ENCODE measurements at regions not wholly inside any gene's neighbourhood (a gene's known extent, or its start where the extent isn't known, plus 50 kb on each side); places are given as distances from the start of the nearest gene placed in this dataset.
"Not testable (repeated sequence)": the region's sequence is repeated elsewhere in the genome, so short reads cannot be mapped to it uniquely, and the experiment has no call there.

- no peak for DNase-seq
These were observed 229.8 kb upstream of the TEX13C start for GRCh38 chrX:125089761-125090445.

GRCh38 chrX:125093852-125094251 is 225.8 kb upstream of the TEX13C start:
- DNase-seq, result no peak

- no peak for DNase-seq
These were observed 224.8 kb upstream of the TEX13C start for GRCh38 chrX:125094901-125095300.

- DNase-seq, result no peak
These were observed 223.2 kb upstream of the TEX13C start for GRCh38 chrX:125096469-125096868.

GRCh38 chrX:125096870-125097269 is 222.8 kb upstream of the TEX13C start:
- no peak for DNase-seq

GRCh38 chrX:125101971-125102755 is 217.5 kb upstream of the TEX13C start:
- no peak for DNase-seq

GRCh38 chrX:125103693-125104092 is 216.0 kb upstream of the TEX13C start:
- DNase-seq, result no peak

GRCh38 chrX:125108921-125109320 is 210.8 kb upstream of the TEX13C start:
- DNase-seq, result no peak

- no peak for DNase-seq
These were observed 188.5 kb upstream of the TEX13C start for GRCh38 chrX:125131164-125131563.

- no peak for DNase-seq
These were observed 187.4 kb upstream of the TEX13C start for GRCh38 chrX:125132274-125132673.

GRCh38 chrX:125137521-125137920 is 182.2 kb upstream of the TEX13C start:
- DNase-seq, result no peak

- DNase-seq, result no peak
These were observed 169.4 kb upstream of the TEX13C start for GRCh38 chrX:125150231-125150630.

- DNase-seq, result no peak
These were observed 168.5 kb upstream of the TEX13C start for GRCh38 chrX:125151146-125151545.

- DNase-seq, result no peak
These were observed 167.7 kb upstream of the TEX13C start for GRCh38 chrX:125152011-125152410.

- DNase-seq, result no peak
These were observed 166.1 kb upstream of the TEX13C start for GRCh38 chrX:125153621-125154020.

- DNase-seq, result not testable (repeated sequence)
These were observed 165.1 kb upstream of the TEX13C start for GRCh38 chrX:125154288-125155257.

GRCh38 chrX:125155296-125156033 is 164.2 kb upstream of the TEX13C start:
- not testable (repeated sequence) for DNase-seq

GRCh38 chrX:125170459-125170858 is 149.2 kb upstream of the TEX13C start:
- DNase-seq, result no peak

GRCh38 chrX:125172531-125172930 is 147.1 kb upstream of the TEX13C start:
- DNase-seq, result no peak

GRCh38 chrX:125175991-125176584 is 143.6 kb upstream of the TEX13C start:
- no peak for DNase-seq

GRCh38 chrX:125193921-125194320 is 125.8 kb upstream of the TEX13C start:
- no peak for DNase-seq

GRCh38 chrX:125198546-125198945 is 121.1 kb upstream of the TEX13C start:
- no peak for DNase-seq

Measured in NCI-H510A (cell line).